ENCODE measurements at regions not wholly inside any gene's neighbourhood (a gene's known extent, or its start where the extent isn't known, plus 50 kb on each side); places are given as distances from the start of the nearest gene placed in this dataset.

GRCh38 chr12:128075332-128075731, 191.6 kb upstream of the TMEM132C start:
- Histone ChIP-seq H3K9ac (ENCODE audit: control insufficient read depth, insufficient read depth, low read length) (no peak overlapping the region), H3K36me3 (ENCODE audit: control insufficient read depth in 2 of 2, insufficient read depth in 2 of 2, low read length in 1 of 2) (no peaks in the 10 kb centered on the region), H3K4me3 (no peak overlapping the region), H4K20me1 (ENCODE audit: control insufficient read depth, insufficient read depth) (no peaks in the 10 kb centered on the region), H3K9me3 (replicated peaks; ENCODE audit: control insufficient read depth, insufficient read depth, low read length) (no peaks in the 10 kb centered on the region), H3K79me2 (ENCODE audit: control insufficient read depth, insufficient read depth, low read length) (no peaks in the 10 kb centered on the region), H3K27me3 (replicated peaks in 1 of 2; ENCODE audit: control insufficient read depth in 2 of 2, insufficient read depth in 2 of 2, low read length in 1 of 2) (no peaks in the 10 kb centered on the region), H3K27ac (ENCODE audit: control insufficient read depth, insufficient read depth) (no peak overlapping the region), H2AFZ (ENCODE audit: control insufficient read depth, low read depth, low read length) (no peak overlapping the region), H3K4me2 (ENCODE audit: control insufficient read depth, insufficient read depth) (no peak overlapping the region), H3K4me1 (ENCODE audit: control insufficient read depth, insufficient read depth, low read length) (no peaks in the 10 kb centered on the region)
- 31% methylated on average over 9 of the region's 9 CpGs for WGBS (ENCODE audit: insufficient coverage, insufficient replicate concordance, low lambda C conversion rate, missing lambda C conversion rate)
- ATAC-seq (no peak), DNase-seq (ENCODE audit: low read depth, low spot score) (no peak), FAIRE-seq (no peak)
- TF ChIP-seq ZBTB33 (IDR thresholded peaks at IDR 0.05) (no peak), TARDBP (IDR thresholded peaks at IDR 0.05; ENCODE audit: borderline replicate concordance) (no peak), BCL11A (IDR thresholded peaks at IDR 0.05; ENCODE audit: low read depth, low read length) (no peak), POLR2AphosphoS5 (IDR thresholded peaks at IDR 0.05; ENCODE audit: low read length) (no peak), SIN3A (IDR thresholded peaks at IDR 0.05; ENCODE audit: low read depth, low read length) (no peak), DPF2 (IDR thresholded peaks at IDR 0.05) (no peak), IRF4 (IDR thresholded peaks at IDR 0.05; ENCODE audit: low read depth, low read length) (no peak), REST (IDR thresholded peaks at IDR 0.05; ENCODE audit: low read depth, low read length) (no peak), USF2 (IDR thresholded peaks at IDR 0.05; ENCODE audit: borderline replicate concordance, low read depth, low read length) (no peak), YY1 (IDR thresholded peaks at IDR 0.05; ENCODE audit: low read depth, low read length) (no peak)
- TF ChIP-seq, protein P1, sequence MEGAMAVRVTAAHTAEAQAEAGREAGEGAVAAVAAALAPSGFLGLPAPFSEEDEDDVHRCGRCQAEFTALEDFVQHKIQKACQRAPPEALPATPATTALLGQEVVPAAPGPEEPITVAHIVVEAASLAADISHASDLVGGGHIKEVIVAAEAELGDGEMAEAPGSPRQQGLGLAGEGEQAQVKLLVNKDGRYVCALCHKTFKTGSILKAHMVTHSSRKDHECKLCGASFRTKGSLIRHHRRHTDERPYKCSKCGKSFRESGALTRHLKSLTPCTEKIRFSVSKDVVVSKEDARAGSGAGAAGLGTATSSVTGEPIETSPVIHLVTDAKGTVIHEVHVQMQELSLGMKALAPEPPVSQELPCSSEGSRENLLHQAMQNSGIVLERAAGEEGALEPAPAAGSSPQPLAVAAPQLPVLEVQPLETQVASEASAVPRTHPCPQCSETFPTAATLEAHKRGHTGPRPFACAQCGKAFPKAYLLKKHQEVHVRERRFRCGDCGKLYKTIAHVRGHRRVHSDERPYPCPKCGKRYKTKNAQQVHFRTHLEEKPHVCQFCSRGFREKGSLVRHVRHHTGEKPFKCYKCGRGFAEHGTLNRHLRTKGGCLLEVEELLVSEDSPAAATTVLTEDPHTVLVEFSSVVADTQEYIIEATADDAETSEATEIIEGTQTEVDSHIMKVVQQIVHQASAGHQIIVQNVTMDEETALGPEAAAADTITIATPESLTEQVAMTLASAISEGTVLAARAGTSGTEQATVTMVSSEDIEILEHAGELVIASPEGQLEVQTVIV (IDR thresholded peaks at IDR 0.05; ENCODE audit: borderline replicate concordance, partially characterized antibody): no peak
- no TSS peak for BruUV-seq (replicated peaks)
- in situ Hi-C loops (cut with MboI): no loop called here
- ChIA-PET SMC1A (ENCODE audit: uncharacterized antibody, unreplicated experiment) (no interaction called here), RAD21 (ENCODE audit: unreplicated experiment) (no interaction called here), CTCF (no interaction called here), POLR2A (no interaction called here)
- intact Hi-C loops (cut with micrococcal nuclease; ENCODE audit: unreplicated experiment): no loop called here
